ENCODE measurements at regions not wholly inside any gene's neighbourhood (a gene's known extent, or its start where the extent isn't known, plus 50 kb on each side); places are given as distances from the start of the nearest gene placed in this dataset.
"Not testable (repeated sequence)": the region's sequence is repeated elsewhere in the genome, so short reads cannot be mapped to it uniquely, and the experiment has no call there.

DNA sequence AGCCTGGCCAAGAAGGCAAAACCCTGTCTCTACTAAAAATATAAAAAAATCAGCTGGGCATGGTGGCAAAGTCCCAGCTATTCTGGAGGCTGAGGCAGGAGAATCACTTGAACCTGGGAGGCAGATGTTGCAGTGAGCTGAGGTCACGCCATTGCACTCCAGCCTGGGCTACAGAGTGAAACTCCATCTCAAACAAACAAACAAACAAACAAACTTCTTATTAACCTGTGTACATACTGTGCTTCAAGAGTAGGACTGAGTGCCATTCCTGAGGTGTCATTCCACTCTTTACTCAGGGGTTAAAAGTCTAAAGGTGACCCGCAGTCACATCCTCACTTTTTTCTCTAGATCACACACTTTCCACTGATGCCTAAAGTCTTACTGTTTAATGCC, 169.4 kb upstream of the MKLN1 start:
- DNase-seq; H3K27ac Mint-ChIP-seq; CTCF ChIA-PET; H3K9me3 Mint-ChIP-seq; H3K27me3 Mint-ChIP-seq; H3K36me3 Mint-ChIP-seq (ENCODE audit: low read depth); H3K4me3 Mint-ChIP-seq; POLR2A ChIA-PET; H3K4me1 Mint-ChIP-seq: not testable (repeated sequence)

DNA sequence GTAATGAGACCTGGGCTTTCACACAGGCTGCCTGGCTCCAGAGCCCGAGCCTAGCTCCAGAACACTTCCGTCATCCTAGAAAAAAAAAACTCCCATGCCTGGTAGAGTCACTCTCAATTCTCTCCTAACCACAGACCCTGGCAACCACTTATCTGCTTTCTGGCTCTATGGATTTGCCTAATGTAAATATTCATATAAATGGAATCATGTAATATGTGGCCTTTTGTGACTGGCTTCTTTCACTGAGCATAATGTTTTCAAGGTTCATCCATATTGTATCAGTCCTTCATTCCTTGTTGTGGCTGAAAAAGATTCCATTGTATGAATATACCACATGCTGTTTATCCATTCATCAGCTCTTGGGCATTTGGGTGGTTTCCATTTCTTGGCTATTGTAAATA, 167.7 kb upstream of the MKLN1 start:
- ChIA-PET CTCF (interaction anchor here (0.8 kb wide), 1 partner anchor 36 kb away, joined by 3 read pairs; no protein-coding TSS in a partner anchor), POLR2A (no interaction called here)
- no peaks in the 10 kb centered on the region for H3K4me1 Mint-ChIP-seq
- no peaks in the 10 kb centered on the region for H3K27me3 Mint-ChIP-seq
- no peaks in the 10 kb centered on the region for H3K36me3 Mint-ChIP-seq (ENCODE audit: low read depth)
- no peak for DNase-seq
- no peak overlapping the region for H3K4me3 Mint-ChIP-seq
- no peak overlapping the region for H3K27ac Mint-ChIP-seq
- no peaks in the 10 kb centered on the region for H3K9me3 Mint-ChIP-seq

- Mint-ChIP-seq H3K36me3 (ENCODE audit: low read depth) (no peaks in the 10 kb centered on the region), H3K27ac (no peak overlapping the region), H3K27me3 (no peaks in the 10 kb centered on the region), H3K4me3 (no peak overlapping the region), H3K9me3 (no peaks in the 10 kb centered on the region), H3K4me1 (no peaks in the 10 kb centered on the region)
- ChIA-PET POLR2A (no interaction called here), CTCF (no interaction called here)
- no peak for DNase-seq
These were observed 166.6 kb upstream of the MKLN1 start for GRCh38 chr7:131161103-131161502.

DNA sequence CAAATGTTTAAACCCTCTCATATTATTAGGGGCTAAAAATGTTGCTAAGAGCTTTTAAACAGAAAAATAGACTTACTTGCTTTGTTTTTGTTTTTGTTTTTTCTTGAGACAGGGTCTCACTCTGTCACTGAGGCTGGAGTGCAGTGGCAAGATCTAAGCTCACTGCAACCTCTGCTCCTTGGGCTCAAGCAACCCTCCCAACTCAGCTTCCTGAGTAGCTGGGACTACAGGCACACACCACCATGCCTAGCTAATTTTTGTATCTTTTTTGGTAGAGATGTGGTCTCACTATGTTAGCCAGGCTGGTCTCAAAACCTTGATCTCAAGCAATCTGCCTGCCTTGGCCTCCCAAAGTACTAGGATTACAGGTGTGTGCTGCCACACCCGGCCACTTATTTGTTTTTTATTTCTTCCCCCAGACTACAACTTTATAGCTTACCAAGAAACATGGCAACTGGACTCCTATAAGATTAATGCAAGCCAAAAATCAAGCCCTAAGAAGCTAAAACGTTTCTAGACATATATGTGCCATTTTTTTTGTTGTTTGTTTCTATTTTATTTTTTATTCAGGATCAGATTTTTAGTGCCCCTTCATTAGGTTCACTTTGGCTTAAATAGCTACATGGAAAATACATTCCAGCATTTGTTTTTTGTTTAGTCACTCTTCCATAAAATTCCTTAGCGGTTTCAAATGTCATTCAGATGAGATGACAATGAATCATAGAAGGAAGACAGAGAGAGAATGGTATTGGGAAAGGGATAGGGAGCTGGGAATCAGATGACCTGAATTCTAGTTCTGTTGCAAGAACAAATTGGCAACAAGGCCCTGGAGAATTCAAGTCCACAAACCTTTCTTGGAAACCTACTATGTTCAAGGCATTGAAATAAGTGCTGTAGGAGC, 163.4 kb upstream of the MKLN1 start:
- CTCF ChIA-PET = interaction anchor here (0.8 to 1.5 kb wide), 3 partner anchors 14 to 24 kb away, joined by 3 to 4 read pairs (median 3); no protein-coding TSS in a partner anchor
- Mint-ChIP-seq H3K4me3 (no peak overlapping the region), H3K36me3 (ENCODE audit: low read depth) (no peaks in the 10 kb centered on the region), H3K9me3 (no peaks in the 10 kb centered on the region), H3K27me3 (no peaks in the 10 kb centered on the region), H3K4me1 (no peaks in the 10 kb centered on the region), H3K27ac (no peak overlapping the region)
- DNase-seq = no peak
- POLR2A ChIA-PET = no interaction called here

- Mint-ChIP-seq H3K4me1 (no peaks in the 10 kb centered on the region), H3K9me3 (no peaks in the 10 kb centered on the region), H3K4me3 (no peak overlapping the region), H3K36me3 (ENCODE audit: low read depth) (no peaks in the 10 kb centered on the region), H3K27me3 (peaks cover 7% of the 10 kb centered on the region), H3K27ac (no peak overlapping the region)
- ChIA-PET POLR2A (no interaction called here), CTCF (no interaction called here)
- DNase-seq = no peak
These were observed 161.6 kb upstream of the MKLN1 start for GRCh38 chr7:131166066-131166465.

DNA sequence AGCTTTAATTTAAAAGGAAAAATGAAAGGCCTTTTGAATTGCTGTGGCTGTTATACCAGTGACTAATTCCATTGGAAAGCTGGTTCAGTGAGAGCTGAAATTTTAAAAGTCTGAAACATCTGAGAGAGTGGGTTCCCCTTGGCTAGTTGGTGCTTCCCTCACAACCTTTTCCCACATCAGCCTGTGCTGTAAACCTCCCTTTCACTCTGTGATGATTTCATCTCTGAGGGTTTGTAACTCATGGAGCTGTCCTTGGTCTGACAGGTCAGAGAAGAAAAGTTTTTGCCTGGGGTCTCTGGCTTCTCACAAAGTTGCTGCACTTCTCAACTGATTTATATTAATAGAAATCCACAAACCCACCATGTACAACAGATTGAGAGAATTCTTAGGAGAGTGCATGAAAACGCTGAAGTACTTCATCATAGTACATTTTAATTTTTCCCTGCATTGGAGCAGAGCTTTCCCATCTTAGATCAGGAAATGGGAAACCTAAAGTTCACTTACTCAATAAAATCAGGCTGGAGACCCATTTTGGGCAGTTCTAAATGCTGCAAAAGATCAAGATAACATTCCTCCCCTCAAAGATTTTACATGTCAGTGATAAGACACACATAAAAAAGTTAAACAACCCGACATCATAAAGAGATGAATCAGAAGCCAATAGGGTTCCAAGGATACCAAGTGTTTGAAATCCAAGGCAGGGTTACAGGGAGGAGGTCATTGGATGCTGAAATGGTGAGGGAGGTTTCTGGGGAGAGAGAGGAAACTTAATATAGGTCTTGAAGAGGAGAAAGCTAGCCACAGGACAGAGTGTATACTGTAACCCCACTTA, 157.0 kb upstream of the MKLN1 start:
- H3K36me3 Mint-ChIP-seq (ENCODE audit: low read depth) = no peaks in the 10 kb centered on the region
- no peak for DNase-seq
- peaks cover 8% of the 10 kb centered on the region for H3K27me3 Mint-ChIP-seq
- CTCF ChIA-PET = no interaction called here
- H3K9me3 Mint-ChIP-seq = no peaks in the 10 kb centered on the region
- no peak overlapping the region for H3K27ac Mint-ChIP-seq
- no peak overlapping the region for H3K4me3 Mint-ChIP-seq
- H3K4me1 Mint-ChIP-seq = no peaks in the 10 kb centered on the region
- POLR2A ChIA-PET = no interaction called here

GRCh38 chr7:131173145-131173890, 154.4 kb upstream of the MKLN1 start:
- H3K9me3 Mint-ChIP-seq = no peaks in the 10 kb centered on the region
- no peak overlapping the region for H3K27ac Mint-ChIP-seq
- ChIA-PET POLR2A (interaction anchor here (0.6 kb wide), 1 partner anchor 439 kb away, joined by 3 read pairs; no protein-coding TSS in a partner anchor), CTCF (interaction anchor here (0.6 to 0.8 kb wide), 2 partner anchors 26 to 44 kb away, joined by 3 to 5 read pairs; no protein-coding TSS in a partner anchor)
- no peak overlapping the region for H3K4me3 Mint-ChIP-seq
- no peaks in the 10 kb centered on the region for H3K36me3 Mint-ChIP-seq (ENCODE audit: low read depth)
- no peak for DNase-seq
- H3K27me3 Mint-ChIP-seq = peaks cover 8% of the 10 kb centered on the region
- no peaks in the 10 kb centered on the region for H3K4me1 Mint-ChIP-seq

GRCh38 chr7:131174391-131174790, 153.3 kb upstream of the MKLN1 start:
- H3K9me3 Mint-ChIP-seq = no peaks in the 10 kb centered on the region
- CTCF ChIA-PET = interaction anchor here (0.6 kb wide), 1 partner anchor 120 kb away, joined by 3 read pairs; no protein-coding TSS in a partner anchor
- H3K4me1 Mint-ChIP-seq = no peaks in the 10 kb centered on the region
- no peak overlapping the region for H3K4me3 Mint-ChIP-seq
- H3K36me3 Mint-ChIP-seq (ENCODE audit: low read depth) = no peaks in the 10 kb centered on the region
- DNase-seq = no peak
- H3K27me3 Mint-ChIP-seq = peaks cover 8% of the 10 kb centered on the region
- no peak overlapping the region for H3K27ac Mint-ChIP-seq
- POLR2A ChIA-PET = no interaction called here

DNA sequence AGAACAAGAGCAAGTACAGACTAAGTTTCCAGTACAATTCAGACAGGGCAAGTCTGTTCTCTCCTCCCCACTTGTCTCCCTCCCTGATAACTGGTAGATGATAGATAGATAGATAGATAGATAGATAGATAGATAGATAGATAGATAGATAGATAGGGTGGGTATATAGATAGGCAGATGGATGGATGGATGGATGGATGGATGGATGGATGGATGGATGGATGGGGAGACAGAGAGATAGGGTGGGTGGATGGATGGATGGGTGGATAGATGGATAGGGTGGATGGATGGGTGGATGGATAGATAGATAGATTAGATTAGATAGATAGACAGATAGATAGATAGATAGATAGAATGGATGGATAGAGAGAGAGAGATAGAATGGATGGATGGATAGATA, 152.8 kb upstream of the MKLN1 start:
- H3K9me3 Mint-ChIP-seq = no peaks in the 10 kb centered on the region
- ChIA-PET CTCF (interaction anchor here (0.6 kb wide), 1 partner anchor 49 kb away, joined by 4 read pairs; no protein-coding TSS in a partner anchor), POLR2A (no interaction called here)
- no peaks in the 10 kb centered on the region for H3K4me1 Mint-ChIP-seq
- DNase-seq = no peak
- H3K4me3 Mint-ChIP-seq = no peak overlapping the region
- peaks cover 8% of the 10 kb centered on the region for H3K27me3 Mint-ChIP-seq
- no peak overlapping the region for H3K27ac Mint-ChIP-seq
- H3K36me3 Mint-ChIP-seq (ENCODE audit: low read depth) = no peaks in the 10 kb centered on the region

GRCh38 chr7:131182446-131183058, 145.1 kb upstream of the MKLN1 start:
- Mint-ChIP-seq H3K27ac (no peak overlapping the region), H3K36me3 (ENCODE audit: low read depth) (no peaks in the 10 kb centered on the region), H3K27me3 (no peaks in the 10 kb centered on the region), H3K4me1 (peaks cover 29% of the 10 kb centered on the region), H3K4me3 (no peak overlapping the region), H3K9me3 (peaks cover 3% of the 10 kb centered on the region)
- ChIA-PET CTCF (no interaction called here), POLR2A (no interaction called here)
- DNase-seq = no peak

DNA sequence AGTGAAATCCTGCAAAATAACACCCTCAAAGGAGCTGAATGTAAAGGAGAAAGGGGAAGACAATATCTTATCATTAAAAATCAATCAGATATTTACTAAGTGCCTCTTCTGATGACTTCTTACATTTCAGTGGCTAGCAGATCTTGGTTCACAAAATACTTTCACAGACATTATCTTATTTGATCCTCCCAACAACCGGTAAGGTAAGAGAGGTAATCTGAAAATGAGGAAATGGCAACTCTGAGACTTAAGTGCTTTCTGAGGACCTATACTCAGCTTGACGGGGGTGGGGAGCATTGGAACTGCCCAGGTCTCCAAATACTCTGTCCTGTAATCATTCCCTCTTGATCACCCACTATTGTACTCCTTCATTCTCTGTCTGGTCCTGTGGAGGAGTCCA, 144.6 kb upstream of the MKLN1 start:
- Mint-ChIP-seq H3K4me3 (no peak overlapping the region), H3K9me3 (peaks cover 3% of the 10 kb centered on the region)
- POLR2A ChIA-PET = interaction anchor here (0.7 kb wide), 1 partner anchor 54 kb away, joined by 9 read pairs; no protein-coding TSS in a partner anchor

DNA sequence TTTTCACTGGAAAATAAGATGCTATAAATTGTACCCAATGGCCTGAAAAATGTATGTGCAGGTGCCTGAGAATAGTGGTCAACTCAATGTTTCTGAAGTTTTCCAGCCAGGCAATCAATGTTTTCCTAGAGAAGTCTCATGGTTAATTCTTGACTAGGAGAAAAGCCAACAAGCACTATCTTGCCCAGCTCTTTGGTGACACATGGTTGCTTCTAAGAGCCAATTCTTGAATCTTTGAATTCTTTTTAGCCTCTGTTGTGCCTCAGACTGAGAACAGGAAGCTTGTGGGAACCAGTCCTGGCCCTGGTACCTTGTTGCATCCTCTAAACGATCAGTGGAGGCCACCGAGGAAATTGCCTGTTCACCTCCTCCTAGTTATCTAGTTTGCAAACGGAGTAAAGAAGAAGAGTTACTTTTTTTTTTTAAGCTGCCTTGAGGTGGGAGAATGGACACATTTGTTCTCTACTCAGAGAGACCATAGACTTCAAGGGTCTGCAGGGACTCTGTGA, 144.0 kb upstream of the MKLN1 start:
- peak; percentile 62 for DNase-seq
- Mint-ChIP-seq H3K4me3 (no peak overlapping the region), H3K27ac (peak overlapping the region; percentile 73), H3K9me3 (peaks cover 5% of the 10 kb centered on the region), H3K4me1 (peaks cover 37% of the 10 kb centered on the region), H3K36me3 (ENCODE audit: low read depth) (peaks cover 3% of the 10 kb centered on the region), H3K27me3 (no peaks in the 10 kb centered on the region)
- ChIA-PET CTCF (interaction anchor here (0.6 to 0.7 kb wide), 3 partner anchors 223 to 664 kb away, joined by 3 to 5 read pairs (median 4); no protein-coding TSS in a partner anchor), POLR2A (interaction anchor here (0.7 kb wide), 1 partner anchor 54 kb away, joined by 9 read pairs; no protein-coding TSS in a partner anchor)

More for the DNA sequence above, 144.6 kb upstream of the MKLN1 start:
- CTCF ChIA-PET = interaction anchor here (0.6 to 0.7 kb wide), 3 partner anchors 223 to 663 kb away, joined by 3 to 5 read pairs (median 4); no protein-coding TSS in a partner anchor
- Mint-ChIP-seq H3K4me1 (peaks cover 31% of the 10 kb centered on the region), H3K27me3 (no peaks in the 10 kb centered on the region), H3K36me3 (ENCODE audit: low read depth) (peaks cover under 1% of the 10 kb centered on the region), H3K27ac (peak overlapping the region; percentile 54)
- DNase-seq = no peak

All from activated CD4-positive, alpha-beta T cell treated with anti-CD3 and anti-CD28 coated beads, Interleukin-2, amount 10 ng/mL, durations not matched to agents 7 days and 5 days (primary cell).